Hippocampal formation (tissue), 2 donors: ENCODE measurements at regions not wholly inside any gene's neighbourhood (a gene's known extent, or its start where the extent isn't known, plus 50 kb on each side); places are given as distances from the start of the nearest gene placed in this dataset.

Source experiments
- DNase-seq, 2 donors: peaks; one replicate each; lab custom pipeline; 2025; lab: John Stamatoyannopoulos, UW

DNA sequence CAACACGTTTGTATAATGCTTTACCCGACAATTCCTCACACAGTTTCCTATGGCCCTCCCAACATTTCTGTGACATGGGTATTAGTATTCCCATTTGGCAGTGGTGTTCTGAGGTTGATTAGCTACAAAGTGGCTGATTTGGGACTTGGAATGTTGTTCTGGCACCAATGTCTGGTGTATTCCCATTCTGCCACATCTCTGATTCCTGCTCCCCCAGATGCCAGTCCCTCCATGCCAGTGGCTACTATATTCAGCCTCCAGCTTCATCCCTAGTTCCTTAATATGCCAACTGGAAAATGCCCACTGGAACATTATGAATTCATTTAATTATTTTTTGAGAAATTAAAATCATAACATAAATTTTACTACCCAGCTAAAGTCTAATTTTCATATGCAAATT is 60.6 kb upstream of the NBEA start:
- no peak for DNase-seq

- no peak for DNase-seq
Measured at GRCh38 chr13:34883396-34883795, 58.7 kb upstream of the NBEA start.

DNA sequence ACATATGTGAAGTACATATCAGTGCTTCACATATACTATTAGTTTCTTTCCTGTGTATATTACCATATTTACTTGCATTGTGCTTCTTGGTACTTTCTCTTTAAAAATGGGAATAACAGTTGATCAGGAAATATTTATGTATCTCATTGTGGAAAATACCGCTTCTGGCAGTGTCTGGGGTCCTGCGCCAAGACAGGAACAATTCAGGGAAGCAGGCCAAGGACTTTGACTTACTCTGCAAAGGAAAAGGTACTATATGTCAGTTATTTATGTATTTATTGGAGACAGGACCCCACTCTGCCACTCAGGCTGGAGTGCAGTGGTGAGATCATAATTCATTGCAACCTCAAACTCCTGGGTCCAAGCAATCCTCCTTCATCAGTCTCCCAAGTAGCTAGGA is 57.7 kb upstream of the NBEA start:
- DNase-seq = no peak

DNA sequence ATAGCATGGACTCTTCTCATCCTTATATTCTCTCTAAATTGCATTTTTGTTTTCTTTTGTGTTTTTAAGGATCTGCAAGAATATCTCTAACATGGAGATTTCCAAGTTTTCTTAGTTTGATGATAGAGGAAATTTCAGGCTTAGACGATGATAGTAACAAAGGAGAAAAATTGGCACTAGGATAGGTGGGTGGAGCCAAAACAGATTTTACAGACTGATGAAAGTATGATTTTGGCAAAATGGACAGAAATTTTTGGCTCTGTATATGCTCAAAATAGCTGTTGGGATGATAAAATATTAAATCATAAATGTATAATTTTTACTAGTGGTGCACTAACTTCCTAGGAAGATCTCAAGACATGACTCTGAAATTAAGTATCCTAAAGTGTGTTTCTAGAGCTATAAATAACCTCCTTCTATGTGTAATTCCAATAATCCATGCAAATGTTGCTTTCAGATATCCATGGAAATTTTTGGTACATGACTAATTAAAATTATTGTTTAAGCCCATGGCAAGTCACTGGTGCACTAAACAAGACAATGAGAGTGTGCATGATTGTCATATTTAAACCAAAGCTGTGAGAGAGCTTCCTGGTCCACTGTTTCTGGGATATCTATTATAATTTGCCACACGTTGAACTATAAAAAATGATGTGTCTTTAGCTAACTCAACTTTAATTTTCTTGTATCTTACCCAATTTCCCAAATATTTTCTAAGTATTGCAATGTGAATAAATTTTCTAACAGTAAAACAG is 55.8 kb upstream of the NBEA start:
- no peak for DNase-seq

DNA sequence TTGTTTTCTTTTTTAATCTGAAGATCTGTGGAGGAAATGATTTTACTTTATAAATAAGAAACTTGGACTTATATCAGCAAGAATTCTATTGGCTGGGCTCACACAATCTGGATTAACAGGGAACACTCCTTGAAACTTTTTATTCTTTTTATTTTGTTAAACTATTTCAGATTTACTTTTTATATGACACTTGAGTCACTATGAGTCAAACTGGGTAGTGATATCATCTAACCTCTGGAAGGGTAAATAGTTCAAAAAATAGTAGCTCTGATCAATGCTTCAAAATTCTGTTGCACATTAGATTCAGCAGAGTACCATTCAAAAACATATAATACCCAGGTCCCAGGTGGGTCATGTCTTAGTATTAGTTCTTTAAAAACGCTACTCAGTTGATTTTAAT is 55.1 kb upstream of the NBEA start:
- DNase-seq = no peak
